NCI-H774 (cell line): ENCODE measurements at regions not wholly inside any gene's neighbourhood (a gene's known extent, or its start where the extent isn't known, plus 50 kb on each side); places are given as distances from the start of the nearest gene placed in this dataset.
"Not testable (repeated sequence)": the region's sequence is repeated elsewhere in the genome, so short reads cannot be mapped to it uniquely, and the experiment has no call there.

Experiments
- DNase-seq: peaks from one replicate; lab custom pipeline; 2025; lab: John Stamatoyannopoulos, UW

DNA sequence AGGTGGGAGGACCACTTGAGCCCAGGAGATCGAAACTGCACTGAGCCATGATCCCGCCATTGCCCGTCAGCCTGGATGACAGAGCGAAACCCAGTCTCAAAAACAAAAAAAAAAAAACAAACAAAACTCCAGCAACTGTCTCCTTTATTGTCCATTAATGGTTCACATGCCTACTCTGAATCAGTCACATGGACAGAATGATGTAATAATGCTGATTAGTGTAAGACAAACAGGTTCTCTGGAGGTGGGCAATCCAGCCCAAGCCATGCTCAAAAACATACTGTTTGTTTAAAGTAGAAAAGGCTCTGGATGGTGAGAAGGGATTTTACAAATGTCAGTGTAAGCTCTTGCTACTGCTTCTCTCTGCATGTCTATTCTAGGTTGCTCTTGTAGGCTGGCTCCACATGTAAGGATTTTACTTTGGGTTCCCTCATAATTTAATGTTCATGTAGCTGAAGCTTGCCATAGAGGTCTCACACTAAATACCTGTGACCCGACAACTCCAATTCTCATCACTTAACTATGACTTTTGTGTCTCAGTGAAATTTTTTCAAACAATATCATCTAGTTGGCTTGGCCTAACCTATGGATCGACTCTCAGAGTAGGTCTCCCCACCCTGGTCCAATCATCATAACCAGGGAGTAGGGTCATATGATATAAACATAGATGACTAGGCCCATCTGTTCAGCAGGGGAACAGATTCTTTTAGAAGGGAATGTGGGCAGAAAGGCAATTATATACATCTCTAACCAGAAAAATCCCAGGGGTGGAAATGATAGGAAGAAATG is 83.9 kb upstream of the SLC39A10 start:
- DNase-seq = no peak

DNA sequence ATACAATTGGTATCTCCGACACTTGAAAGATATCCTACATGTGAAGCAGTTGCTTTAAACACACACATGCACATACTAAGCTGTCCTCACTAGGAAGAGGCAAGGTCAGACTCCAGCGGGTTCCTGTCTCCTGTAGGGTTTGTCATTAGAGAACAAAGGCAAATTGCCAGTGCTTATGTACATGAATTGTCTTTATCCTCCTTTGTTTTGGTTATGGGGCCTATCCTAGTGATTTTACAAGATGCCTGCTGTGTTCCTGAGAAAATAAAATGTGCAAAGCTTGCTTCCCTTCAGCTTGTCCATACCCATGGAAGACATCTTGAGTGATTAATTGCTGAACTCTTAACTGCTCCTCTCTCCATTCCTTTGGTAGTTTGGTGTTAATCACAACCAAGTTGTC is 86.7 kb upstream of the SLC39A10 start:
- no peak for DNase-seq

DNA sequence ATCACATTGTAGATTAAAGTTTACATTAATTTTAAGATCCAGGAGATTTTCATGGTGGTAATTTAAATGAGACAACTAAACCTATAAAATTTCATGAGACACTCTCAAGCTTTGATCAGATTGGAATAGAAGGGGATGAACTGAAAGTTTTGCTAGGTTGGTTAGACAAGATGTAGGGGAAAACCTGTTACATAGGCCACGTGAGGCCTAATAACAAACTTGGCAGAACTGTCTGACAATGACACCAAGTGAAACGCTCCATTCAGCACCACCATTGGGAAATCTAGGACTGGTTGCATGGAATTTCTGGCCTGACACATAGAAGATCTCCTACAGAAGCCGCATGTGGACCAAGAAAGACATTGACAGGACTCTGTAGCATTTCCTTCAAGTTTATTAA is 87.8 kb upstream of the SLC39A10 start:
- DNase-seq = no peak

DNA sequence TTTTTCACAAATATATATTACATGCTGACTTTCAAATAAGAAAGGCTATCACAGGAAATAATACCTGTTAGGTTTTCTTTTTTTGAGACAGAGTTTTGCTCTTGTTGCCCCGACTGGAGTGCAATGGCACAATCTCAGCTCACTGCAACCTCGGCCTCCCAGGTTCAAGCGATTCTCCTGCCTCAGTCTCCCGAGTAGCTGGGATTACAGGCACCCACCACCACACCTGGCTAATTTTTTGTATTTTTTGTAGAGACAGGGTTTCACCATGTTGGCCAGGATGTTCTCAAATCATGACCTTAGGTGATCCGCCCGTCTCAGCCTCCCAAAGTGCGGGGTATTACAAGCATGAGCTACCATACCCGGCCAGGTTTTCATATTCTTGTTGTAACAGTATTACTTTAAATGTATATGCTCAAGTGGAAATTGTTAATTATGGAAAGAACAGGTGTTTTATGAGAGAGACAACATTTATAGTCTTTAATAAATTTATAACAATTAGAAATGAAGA is 92.3 kb upstream of the SLC39A10 start:
- not testable (repeated sequence) for DNase-seq

DNA sequence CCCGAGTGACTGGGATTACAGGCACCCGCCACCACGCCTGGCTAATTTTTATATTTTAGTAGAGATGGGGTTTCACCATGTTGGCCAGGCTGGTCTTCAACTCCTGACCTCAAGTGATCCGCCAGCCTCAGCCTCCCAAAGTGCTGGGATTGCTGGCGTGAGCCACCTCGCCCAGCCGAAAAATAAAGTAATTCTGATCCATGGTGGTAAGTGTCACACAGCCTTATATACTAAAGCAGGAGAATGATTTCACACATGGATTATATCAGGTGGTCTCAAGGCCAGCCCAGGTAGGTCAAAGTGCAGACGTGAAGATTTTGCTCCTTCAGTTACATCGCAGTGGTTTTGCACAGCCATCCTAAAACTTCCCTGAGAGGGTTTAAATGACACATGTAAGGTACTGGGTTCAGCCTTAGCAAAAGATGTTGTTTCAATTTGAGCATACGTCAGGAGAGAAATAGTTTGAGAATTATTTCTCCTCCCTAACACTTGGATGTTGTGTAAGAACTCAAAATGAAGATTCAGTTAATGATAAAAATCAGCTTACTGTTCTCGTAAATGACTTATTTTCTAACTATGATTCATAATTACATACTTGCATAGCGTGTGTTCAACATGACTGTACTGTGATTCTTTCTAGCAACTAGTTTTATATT is 93.0 kb upstream of the SLC39A10 start:
- DNase-seq = no peak

DNA sequence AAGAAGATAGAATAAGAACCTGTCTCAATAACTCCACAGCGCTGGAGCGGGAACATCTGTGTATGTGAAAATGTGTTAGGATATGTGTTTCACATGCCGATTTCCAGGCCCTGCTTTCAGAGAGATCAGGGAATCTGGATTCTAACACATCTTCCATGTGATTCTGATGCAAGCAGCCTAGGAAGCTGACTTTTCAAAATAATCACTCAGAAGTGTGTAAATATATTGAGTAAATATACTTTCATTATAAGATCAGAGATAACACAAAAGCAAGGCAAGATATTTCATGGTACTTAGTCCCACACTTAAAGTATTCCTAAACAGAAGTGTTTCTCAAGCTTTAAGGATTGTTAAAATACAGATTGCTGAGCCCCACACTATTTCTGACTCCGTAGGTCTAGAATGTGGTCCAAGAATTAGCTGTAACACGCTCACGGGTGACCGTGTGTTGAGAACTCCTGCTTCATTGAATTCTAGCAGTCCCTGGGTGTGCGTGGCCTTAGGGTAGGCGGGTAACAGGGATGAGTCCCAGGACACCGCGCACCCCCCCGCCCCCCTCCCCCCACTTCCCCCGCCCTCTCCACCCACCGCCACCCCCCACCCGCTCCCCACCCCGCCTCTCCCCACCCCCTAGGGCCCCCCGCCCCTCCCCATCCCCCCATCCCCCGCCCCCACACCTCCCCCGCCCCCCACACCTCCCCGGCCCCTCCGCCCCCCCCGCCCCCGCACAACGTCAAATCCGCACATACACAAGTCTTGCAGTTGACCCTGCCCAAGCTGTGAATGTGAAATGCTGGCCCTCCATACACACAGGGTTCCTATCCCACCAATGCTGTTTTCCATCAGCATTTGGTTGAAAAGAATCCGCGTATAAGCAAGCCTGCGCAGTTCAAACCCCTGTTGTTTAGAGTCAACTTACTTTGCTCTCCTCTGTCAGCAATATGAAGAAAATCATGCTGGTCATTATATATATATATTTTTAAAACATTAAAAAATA is 94.2 kb upstream of the SLC39A10 start:
- DNase-seq = no peak

DNA sequence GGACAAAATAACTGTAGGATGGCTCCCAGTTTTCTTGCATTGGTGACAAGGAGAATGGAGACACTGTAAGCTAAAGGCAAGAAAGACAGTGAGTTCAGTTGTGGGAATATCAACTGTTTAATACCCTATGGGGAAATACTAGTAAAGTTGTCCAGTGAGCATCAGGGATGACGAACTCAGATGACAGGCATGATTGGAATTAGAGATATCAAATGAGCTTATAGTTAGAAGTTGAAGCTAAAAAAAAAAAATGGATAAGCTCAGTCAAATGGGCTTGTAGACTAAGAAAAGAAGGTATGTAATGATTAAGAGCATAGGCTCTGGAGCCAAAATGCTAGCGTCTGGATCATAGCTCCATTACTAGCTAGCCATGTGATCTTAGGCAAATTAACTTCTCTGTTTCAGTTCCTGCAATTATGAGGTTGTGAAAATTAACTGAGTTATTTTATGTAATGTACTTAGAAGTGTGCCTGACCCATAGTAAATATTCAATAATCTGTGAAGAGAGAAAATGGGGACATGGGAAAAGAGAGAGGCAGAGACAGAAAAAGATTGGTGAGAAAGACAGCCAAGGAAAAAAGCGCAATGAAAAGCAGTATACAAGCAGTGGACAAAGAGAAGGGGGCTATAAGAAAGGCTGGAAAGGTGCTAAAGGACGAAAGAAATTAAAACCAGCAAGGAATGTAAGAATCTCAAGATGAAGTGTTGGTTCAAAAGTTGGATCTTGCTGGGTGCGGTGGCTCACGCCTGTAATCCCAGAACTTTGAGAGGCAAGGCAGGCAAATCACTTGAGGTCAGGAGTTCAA is 95.7 kb upstream of the SLC39A10 start:
- DNase-seq = no peak

DNA sequence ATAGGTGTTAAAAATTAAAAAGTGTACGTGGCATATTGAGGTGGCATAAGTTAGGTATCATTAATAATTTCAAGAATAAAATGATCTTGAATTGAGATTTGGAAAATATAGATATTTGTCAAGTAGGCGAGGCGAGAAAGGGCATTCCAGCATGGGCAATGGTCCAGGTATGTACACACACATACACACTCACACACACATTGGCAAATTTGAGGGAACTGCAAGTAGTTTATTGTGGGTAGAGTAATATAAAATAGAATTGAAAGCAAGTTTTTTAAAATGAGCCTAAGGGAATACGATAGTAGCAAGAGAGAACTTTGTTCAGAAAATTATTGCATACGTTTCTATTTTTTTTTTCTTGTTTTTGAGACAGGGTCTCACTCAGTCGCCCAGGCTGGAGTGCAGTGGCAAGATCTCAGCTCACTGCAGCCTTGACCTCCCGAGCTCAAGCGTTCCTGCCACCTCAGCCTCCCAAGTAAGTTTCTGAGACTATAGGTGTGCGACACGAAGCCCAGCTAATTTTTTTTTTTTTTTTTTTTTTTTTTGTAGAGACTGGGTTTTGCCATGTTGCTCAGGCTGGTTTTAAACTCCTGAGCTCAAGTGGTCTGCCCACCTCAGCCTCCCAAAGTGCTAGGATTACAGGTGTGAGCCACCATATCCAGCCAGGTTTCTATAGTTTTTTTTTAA is 96.7 kb upstream of the SLC39A10 start:
- no peak for DNase-seq

DNA sequence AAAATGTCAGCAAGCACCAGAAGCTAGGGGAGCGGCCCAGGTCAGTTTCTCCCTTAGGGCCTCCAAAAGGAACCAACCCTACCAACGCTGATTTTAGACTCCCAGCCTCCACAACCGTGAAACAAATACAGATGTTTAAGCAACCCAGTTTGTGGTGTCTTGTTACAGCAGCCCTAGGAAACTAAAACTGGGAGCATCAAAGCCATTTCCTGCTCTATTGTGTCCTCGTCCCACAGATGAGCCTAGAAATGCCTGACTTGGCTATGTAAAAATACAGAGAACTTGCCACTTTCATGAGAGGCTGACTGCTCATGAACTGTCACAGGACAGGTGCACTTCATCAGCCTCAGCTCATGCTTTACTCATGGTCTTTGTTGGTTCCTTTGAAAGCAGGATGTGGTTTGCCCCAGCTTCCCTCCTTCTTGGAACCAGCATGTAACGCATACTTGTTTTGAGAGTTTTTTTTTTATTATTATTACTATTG is 97.6 kb upstream of the SLC39A10 start:
- no peak for DNase-seq

DNA sequence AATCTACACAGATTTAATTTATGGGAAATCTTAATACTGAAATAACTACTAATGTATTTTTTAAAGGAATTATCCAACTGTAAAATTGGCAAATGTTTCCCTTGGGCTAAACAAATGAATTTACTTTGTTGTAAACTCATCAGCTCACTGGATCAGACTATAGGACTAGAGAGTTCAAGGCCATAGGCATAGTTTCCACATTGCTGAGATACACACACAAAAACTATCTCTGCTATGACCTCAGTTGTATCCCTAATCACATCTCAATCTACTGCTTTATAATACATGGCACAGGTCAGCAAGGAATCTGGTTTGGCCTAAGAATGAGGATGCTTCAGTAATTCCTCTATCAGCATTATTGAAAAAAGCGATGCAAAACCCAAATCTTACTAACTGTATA is 101.1 kb upstream of the SLC39A10 start:
- DNase-seq = no peak

DNA sequence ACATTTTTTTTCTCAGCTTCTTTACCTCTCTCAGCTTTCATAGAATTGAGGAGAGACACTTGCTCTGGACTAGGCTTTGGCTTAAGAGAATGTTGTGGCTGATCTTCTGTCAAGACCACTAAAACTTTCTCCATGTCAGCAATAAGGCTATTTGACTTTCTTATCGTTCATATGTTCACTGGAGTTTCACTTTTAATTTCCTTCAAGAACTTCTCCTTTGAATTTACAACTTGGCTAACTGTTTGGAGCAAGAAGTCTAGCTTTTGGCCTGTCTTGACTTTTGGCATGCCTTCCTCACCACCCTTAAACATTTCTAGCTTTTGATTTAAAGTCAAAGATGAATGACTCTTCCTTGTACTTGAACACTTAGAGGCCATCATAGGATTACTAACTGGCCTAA is 104.4 kb upstream of the SLC39A10 start:
- DNase-seq = no peak

DNA sequence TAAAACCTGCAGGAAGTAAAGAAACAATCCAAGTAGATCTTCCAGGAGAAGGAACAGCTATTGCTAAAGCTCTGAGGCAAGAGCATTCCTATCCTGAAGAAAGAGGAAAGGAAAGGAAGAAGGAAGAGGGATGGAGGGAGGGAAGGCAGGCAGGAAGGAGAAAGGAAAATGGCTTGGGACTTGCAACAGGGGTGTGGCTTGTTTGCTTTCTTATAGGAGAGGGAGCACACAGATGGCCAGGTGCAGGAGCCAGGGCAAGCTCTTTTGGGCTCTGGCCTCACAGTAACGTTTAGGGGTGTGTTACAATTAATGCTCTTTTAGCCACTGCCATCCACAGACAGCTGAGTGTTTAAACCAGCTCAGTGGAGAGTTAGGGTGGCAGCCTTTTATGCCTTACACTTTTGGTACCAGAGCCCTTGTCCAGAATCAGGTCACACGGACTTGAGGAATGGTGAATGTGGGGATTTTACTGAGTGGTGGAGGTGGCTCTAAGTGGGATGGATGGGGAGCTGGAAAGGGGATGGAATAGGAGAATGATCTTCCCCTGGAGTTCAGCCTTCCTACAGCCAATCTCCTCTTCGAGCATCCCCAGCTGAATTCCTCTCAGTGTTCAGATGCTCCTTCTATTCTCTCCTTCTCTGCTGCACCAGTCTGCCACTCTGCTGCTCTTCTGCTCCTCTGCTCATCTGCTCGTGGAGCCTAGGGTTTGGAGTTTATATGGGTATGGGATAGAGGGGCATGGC is 108.7 kb upstream of the SLC39A10 start:
- DNase-seq = no peak

DNA sequence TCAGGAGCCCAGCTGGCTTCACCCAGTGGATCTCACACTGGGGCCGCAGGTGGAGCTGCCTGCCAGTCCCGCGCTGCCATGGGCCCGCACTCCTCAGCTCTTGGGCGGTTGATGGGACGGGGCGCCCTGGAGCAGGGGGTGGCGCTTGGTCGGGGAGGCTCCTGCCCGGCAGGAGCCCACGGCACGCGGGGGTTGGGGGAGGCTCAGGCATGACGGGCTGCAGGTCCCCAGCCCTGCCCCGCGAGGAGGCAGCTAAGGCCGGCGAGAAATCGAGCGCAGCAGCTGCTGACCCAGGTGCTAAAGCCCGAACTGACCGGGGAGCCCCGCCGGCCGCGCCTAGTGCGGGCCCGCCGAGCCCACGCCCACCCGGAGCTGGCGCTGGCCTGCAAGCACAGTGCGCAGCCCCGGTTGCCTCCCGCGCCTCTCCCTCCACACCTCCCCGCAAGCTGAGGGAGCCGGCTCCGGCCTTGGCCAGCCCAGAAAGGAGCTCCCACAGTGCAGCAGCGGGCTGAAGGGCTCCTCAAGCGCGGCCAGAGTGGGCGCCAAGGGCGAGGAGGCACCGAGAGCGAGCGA is 109.7 kb upstream of the SLC39A10 start:
- not testable (repeated sequence) for DNase-seq

DNA sequence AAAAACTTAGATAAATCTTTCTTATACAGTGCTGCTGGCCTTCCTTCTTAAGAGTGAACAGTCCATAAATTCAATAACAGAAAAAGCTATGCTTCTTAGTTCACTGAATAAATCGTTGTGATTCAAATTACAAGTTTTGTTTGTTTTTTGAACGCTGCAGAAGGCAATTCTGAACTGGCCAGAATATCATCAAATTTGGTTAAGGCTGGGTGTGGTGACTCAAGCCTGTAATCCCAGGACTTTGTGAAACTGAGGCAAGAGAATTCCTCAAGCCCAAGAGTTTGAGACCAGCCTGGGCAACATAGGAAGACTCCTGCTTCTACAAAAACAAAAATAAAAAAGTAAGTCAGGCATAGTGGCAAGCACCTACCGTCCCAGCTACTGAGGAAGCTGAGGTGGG is 111.2 kb upstream of the SLC39A10 start:
- no peak for DNase-seq

DNA sequence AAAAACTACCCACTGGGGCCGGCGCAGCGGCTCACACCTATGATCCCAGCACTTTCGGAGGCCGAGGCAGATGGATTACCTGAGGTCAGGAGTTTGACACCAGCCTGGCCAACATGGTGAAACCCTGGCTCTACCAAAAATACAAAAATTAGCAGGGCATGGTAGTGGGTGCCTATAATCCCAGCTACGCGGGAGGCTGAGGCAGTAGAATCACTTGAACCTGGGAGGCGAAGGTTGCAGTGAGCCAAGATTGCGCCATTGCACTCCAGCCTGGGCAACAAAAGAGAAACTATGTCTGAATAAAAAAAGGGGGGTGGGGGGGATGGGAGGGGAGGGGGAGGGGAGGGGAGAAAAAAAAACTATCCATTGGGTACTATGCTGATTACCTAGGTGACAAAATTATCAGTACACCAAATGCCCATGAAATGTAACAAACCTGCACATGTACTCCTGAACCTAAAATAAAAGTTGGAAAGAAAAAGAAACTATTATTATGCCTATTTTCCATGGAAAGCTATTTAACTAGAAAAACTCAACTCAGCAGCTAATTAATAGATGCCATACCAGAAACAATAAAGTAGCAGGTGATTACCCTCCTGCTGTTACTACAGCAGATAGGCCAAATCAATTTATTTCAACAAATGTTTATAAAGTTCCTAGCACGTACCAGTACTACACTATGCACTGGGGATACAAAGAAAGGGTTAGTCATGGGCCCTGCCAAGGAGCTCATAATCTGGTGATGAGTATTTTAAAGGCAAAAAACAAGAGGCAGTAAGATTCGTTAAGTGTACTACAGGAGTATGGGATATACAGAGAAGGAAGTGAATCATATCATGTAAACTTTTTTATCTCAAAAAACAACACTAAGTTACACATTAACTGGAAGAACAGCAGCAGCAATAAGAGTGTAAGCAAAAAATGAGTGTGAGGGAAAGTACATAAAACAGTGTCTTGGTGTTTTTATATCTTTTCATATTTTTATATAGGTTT is 112.8 kb upstream of the SLC39A10 start:
- no peak for DNase-seq

DNA sequence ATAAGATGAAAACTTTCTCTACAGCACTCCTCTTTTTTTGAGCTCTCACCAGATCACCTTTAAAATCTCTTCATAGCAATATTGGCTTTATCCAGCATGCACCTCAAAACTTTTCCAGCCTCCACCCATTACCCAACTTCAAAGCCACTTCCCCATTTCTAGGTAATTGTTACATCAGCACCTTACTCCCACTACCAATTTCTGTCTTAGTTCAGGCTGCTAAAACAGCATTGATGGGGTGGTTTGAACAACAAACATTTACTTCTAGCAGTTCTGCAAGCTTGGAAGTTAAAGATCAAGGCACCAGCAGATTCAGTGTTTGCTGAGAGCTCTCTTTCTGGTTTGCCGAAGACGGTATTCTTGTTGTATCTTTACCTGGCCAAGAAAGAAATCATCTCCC is 114.0 kb upstream of the SLC39A10 start:
- no peak for DNase-seq

DNA sequence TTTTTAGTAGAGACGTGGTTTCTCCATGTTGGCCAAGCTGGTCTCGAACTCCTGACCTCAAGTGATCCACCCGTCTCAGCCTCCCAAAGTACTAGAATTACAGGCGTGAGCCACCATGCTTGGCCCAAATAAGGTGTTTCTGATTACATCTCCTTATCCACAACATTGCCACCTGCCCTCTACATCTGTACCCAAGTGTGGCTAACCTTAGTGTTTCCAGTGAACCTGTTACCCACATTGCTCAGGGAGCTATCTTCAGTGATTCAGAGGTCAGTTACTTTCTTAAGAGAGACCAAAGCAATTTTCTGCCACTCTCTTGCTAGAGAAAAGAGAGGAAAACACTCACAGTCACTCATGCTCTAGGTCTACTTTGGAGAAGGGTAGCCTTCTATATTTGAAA is 115.0 kb upstream of the SLC39A10 start:
- no peak for DNase-seq

DNA sequence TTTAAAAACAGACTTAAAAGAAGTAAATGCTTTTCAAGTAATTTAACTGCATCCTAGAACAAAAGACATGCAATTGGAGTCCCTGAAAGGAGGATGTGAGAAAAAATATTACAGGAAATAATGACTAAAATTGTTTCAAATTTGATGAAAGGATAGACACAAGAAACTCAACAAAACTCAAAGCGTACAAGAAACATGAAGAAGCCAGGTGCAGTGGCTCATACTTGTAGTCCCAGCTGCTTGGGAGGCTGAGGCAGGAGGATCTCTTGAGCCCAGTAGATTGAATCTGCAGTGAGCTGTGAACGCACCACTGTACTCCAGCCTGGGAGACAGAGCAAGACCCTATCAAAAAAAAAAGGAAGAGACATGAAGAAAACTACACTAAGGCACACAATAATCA is 118.1 kb upstream of the SLC39A10 start:
- DNase-seq = no peak
